Muscle of arm (tissue), 1 donor: ENCODE measurements at regions not wholly inside any gene's neighbourhood (a gene's known extent, or its start where the extent isn't known, plus 50 kb on each side); places are given as distances from the start of the nearest gene placed in this dataset.

Experiments
- DNase-seq: peaks from one replicate; pipeline ENCODE4 v3.0.0-alpha.2; 2013

GRCh38 chr14:101706509-101707067 is 54.9 kb upstream of the PPP2R5C start:
- DNase-seq: peak; percentile 14

- DNase-seq: peak; percentile 87
Observed at GRCh38 chr14:101707068-101707842, 54.3 kb upstream of the PPP2R5C start.

GRCh38 chr14:101707863-101708620 is 53.5 kb upstream of the PPP2R5C start:
- DNase-seq: no peak

GRCh38 chr14:101708853-101709532 is 52.5 kb upstream of the PPP2R5C start:
- no peak for DNase-seq

- no peak for DNase-seq
Observed at GRCh38 chr14:101709533-101709881, 52.0 kb upstream of the PPP2R5C start.

GRCh38 chr14:101709962-101710931 is 51.3 kb upstream of the PPP2R5C start:
- DNase-seq: no peak

- no peak for DNase-seq
Observed at GRCh38 chr14:101711041-101711856, 50.3 kb upstream of the PPP2R5C start.
